ENCODE measurements at regions not wholly inside any gene's neighbourhood (a gene's known extent, or its start where the extent isn't known, plus 50 kb on each side); places are given as distances from the start of the nearest gene placed in this dataset.
A peak's percentile ranks its signal among the peaks of the same experiment; 100 is the strongest.

GRCh38 chr7:17600340-17600752, 301.9 kb downstream of the AHR start (continued):
- TF ChIP-seq NR2F2 (IDR thresholded peaks at IDR 0.05; ENCODE audit: borderline replicate concordance, low read depth), result peak; percentile 46; the same call in 1 of the 2 replicates
- TF ChIP-seq MTA3 (CRISPR knock-in tag; IDR thresholded peaks at IDR 0.05), result no peak
- TF ChIP-seq NR2F1 (CRISPR knock-in tag; IDR thresholded peaks at IDR 0.05), result peak; percentile 76 to 86
- TF ChIP-seq ZBTB42 (CRISPR knock-in tag; IDR thresholded peaks at IDR 0.05), result no peak
- no peak for TF ChIP-seq NBN (conservative IDR thresholded peaks at IDR 0.05)
- no peak for TF ChIP-seq ZNF816 (CRISPR knock-in tag; IDR thresholded peaks at IDR 0.05; ENCODE audit: borderline replicate concordance)
- no peak for TF ChIP-seq ARNTL (CRISPR knock-in tag; IDR thresholded peaks at IDR 0.05)
- no peak for TF ChIP-seq IKZF4 (CRISPR knock-in tag; IDR thresholded peaks at IDR 0.05; ENCODE audit: borderline replicate concordance, low read depth, not compliant biosample characterization)
- TF ChIP-seq ZNF709 (CRISPR knock-in tag; IDR thresholded peaks at IDR 0.05), result no peak
- TF ChIP-seq POGZ (CRISPR knock-in tag; IDR thresholded peaks at IDR 0.05), result no peak
- TF ChIP-seq FOXP1 (IDR thresholded peaks at IDR 0.05), result no peak
- peak; percentile 40; the same call in 1 of the 2 replicates for TF ChIP-seq FOXP1 (CRISPR knock-in tag; IDR thresholded peaks at IDR 0.05)
- TF ChIP-seq SMC3 (IDR thresholded peaks at IDR 0.05; ENCODE audit: low read length), result no peak
- no peak for TF ChIP-seq CBX5 (CRISPR knock-in tag; IDR thresholded peaks at IDR 0.05; ENCODE audit: borderline replicate concordance)
- TF ChIP-seq ZBTB37 (CRISPR knock-in tag; IDR thresholded peaks at IDR 0.05), result no peak
- TF ChIP-seq ZNF589 (CRISPR knock-in tag; conservative IDR thresholded peaks at IDR 0.05), result no peak
- peak; percentile 66 for TF ChIP-seq GATAD2A (CRISPR knock-in tag; IDR thresholded peaks at IDR 0.05)
- TF ChIP-seq ZNF740 (CRISPR knock-in tag; IDR thresholded peaks at IDR 0.05), result no peak
- TF ChIP-seq CERS6 (CRISPR knock-in tag; IDR thresholded peaks at IDR 0.05), result no peak
- TF ChIP-seq CEBPG (CRISPR knock-in tag; IDR thresholded peaks at IDR 0.05), result no peak
- no peak for TF ChIP-seq DPF2 (CRISPR knock-in tag; IDR thresholded peaks at IDR 0.05; ENCODE audit: borderline replicate concordance, low read depth)
- TF ChIP-seq IRX3 (CRISPR knock-in tag; IDR thresholded peaks at IDR 0.05; ENCODE audit: borderline replicate concordance, low read depth), result no peak
- TF ChIP-seq RFXANK (CRISPR knock-in tag; IDR thresholded peaks at IDR 0.05), result no peak
- no peak for TF ChIP-seq ARID2 (CRISPR knock-in tag; IDR thresholded peaks at IDR 0.05; ENCODE audit: borderline replicate concordance)
- TF ChIP-seq ZSCAN30 (CRISPR knock-in tag; IDR thresholded peaks at IDR 0.05), result no peak
- no peak for TF ChIP-seq ZNF350 (CRISPR knock-in tag; IDR thresholded peaks at IDR 0.05; ENCODE audit: borderline replicate concordance, low read depth)
- no peak for TF ChIP-seq ZNF224 (CRISPR knock-in tag; IDR thresholded peaks at IDR 0.05)
- TF ChIP-seq HMG20A (CRISPR knock-in tag; IDR thresholded peaks at IDR 0.05; ENCODE audit: borderline replicate concordance), result peak; percentile 74
- peak; percentile 31; the same call in 1 of the 2 replicates for TF ChIP-seq SALL1 (CRISPR knock-in tag; IDR thresholded peaks at IDR 0.05)
- TF ChIP-seq NFKB2 (CRISPR knock-in tag; IDR thresholded peaks at IDR 0.05; ENCODE audit: borderline replicate concordance), result no peak

All from HepG2 (cell line).